ENCODE measurements at regions not wholly inside any gene's neighbourhood (a gene's known extent, or its start where the extent isn't known, plus 50 kb on each side); places are given as distances from the start of the nearest gene placed in this dataset.

DNA sequence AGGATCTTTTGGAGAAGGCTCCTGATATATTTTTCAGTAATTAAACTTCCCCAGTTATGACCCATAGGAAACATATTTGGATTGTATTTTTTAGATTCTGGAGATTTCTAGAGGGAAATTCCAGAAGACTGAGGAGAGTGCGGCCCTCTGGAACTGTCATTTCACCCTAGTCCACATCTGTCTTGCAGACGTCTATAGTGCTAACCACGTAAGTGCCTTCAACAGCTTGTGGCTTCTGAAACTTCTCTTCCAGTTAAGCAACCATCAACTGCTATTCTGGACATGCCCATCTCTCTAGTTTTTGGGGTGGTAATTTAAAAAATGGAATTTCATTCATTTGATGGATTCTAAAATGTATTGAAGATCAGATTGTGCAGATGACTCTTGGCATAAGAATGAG, 1098.8 kb downstream of the TMEM121 start:
- TF ChIP-seq, protein P1, sequence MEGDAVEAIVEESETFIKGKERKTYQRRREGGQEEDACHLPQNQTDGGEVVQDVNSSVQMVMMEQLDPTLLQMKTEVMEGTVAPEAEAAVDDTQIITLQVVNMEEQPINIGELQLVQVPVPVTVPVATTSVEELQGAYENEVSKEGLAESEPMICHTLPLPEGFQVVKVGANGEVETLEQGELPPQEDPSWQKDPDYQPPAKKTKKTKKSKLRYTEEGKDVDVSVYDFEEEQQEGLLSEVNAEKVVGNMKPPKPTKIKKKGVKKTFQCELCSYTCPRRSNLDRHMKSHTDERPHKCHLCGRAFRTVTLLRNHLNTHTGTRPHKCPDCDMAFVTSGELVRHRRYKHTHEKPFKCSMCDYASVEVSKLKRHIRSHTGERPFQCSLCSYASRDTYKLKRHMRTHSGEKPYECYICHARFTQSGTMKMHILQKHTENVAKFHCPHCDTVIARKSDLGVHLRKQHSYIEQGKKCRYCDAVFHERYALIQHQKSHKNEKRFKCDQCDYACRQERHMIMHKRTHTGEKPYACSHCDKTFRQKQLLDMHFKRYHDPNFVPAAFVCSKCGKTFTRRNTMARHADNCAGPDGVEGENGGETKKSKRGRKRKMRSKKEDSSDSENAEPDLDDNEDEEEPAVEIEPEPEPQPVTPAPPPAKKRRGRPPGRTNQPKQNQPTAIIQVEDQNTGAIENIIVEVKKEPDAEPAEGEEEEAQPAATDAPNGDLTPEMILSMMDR (IDR thresholded peaks at IDR 0.05), result no peak
- TF ChIP-seq EP300 (IDR thresholded peaks at IDR 0.05) (no peak), POLR2A (IDR thresholded peaks at IDR 0.05) (no peak), POLR2AphosphoS5 (IDR thresholded peaks at IDR 0.05) (no peak)

Measured in stomach (tissue), 4 donors.